ENCODE measurements at regions not wholly inside any gene's neighbourhood (a gene's known extent, or its start where the extent isn't known, plus 50 kb on each side); places are given as distances from the start of the nearest gene placed in this dataset.

DNA sequence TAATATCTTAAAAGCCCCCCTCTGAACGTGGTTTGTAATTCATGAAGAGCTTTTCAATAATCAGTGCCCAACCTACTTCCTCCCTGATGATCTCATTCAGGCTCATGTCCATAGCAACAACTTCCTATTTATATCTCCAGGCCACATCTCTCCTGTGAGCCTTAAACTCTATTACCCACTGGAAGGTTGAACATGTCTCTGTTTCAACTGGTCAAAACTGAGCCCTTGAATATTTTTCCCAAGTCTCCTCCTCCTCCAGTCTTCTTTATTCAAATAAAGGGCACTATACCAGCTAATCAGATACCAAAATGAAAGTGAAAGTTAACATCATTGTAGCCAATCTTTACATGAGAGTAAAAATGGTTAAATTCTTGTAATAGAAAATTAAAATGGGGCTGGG is 63.7 kb upstream of the ITGA4 start:
- TF ChIP-seq TAF1 (IDR thresholded peaks at IDR 0.05; ENCODE audit: low read depth, low read length) (no peak), SPI1 (IDR thresholded peaks at IDR 0.05; ENCODE audit: low read depth, low read length) (peak; percentile 59)
- no peak for DNase-seq (ENCODE audit: insufficient read length, low spot score)
- peak; percentile 68 for FAIRE-seq

DNA sequence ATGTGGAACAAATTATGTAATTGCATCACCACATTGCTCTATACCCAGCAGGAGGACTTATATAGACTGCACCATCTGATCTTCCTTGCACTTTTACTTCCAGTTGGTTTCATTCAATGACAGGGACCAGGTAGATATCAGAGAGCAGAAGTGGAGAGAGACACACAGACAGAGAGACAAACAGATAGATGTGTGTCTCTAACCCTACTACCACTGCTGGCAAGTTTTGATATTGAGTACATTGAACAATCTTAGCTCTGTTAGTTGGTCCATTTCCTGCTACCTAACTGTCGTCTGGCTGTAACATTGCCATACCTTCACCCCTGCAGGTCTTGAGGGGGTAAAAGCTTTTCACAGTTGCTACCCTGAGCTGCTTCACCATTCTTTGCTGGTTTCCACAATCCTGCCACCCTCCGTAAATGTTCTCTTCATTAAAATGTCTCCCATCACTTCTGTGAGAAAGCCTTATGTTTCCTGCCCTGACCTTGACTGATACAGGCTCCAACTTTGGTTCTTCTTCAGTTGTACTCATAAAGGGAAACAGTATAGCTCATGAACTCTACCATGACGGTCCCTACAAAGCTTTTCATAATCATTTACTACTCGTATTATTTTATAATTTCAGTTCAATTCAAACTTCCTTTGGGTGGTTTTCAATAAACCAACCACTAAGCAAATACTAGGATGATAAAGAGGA is 62.3 kb upstream of the ITGA4 start:
- peak; percentile 93 for FAIRE-seq
- no peak for DNase-seq (ENCODE audit: insufficient read length, low spot score)

DNA sequence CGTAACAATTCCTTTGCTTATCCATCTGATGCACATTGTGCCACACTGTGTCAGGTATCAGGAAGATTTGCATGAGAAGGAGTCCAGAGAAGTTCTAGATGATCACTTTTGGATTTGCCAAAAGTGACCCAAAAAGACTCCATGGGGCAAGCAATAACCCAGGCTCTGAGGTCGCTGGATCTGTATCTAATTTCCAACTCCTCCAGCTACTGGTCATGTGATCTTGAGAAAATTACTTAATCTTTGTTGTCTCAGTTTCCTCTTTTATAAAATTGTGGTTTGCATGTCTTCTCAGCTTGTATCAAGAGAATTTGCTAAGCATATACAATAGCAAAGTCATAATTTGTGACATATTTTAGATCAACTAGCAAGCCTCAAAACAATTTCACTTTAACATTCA is 61.3 kb upstream of the ITGA4 start:
- DNase-seq (ENCODE audit: insufficient read length, low spot score) = no peak
- no peak for TF ChIP-seq POU2F2 (IDR thresholded peaks at IDR 0.05; ENCODE audit: low read depth, low read length)
- TF ChIP-seq POLR2AphosphoS5 (IDR thresholded peaks at IDR 0.05; ENCODE audit: low read depth, low read length) = no peak
- TF ChIP-seq POLR2A (IDR thresholded peaks at IDR 0.05; ENCODE audit: low read depth, low read length) = no peak
- TF ChIP-seq SPI1 (IDR thresholded peaks at IDR 0.05; ENCODE audit: low read depth, low read length) = no peak
- no peak for TF ChIP-seq TAF1 (IDR thresholded peaks at IDR 0.05; ENCODE audit: low read depth, low read length)
- no peak for FAIRE-seq

More for the DNA sequence above, 62.3 kb upstream of the ITGA4 start:
- TF ChIP-seq SPI1 (IDR thresholded peaks at IDR 0.05; ENCODE audit: low read depth, low read length) = 0 out of 2 replicates have a peak, but pooled peaks have one; percentile 10
- TF ChIP-seq TAF1 (IDR thresholded peaks at IDR 0.05; ENCODE audit: low read depth, low read length) = no peak

DNA sequence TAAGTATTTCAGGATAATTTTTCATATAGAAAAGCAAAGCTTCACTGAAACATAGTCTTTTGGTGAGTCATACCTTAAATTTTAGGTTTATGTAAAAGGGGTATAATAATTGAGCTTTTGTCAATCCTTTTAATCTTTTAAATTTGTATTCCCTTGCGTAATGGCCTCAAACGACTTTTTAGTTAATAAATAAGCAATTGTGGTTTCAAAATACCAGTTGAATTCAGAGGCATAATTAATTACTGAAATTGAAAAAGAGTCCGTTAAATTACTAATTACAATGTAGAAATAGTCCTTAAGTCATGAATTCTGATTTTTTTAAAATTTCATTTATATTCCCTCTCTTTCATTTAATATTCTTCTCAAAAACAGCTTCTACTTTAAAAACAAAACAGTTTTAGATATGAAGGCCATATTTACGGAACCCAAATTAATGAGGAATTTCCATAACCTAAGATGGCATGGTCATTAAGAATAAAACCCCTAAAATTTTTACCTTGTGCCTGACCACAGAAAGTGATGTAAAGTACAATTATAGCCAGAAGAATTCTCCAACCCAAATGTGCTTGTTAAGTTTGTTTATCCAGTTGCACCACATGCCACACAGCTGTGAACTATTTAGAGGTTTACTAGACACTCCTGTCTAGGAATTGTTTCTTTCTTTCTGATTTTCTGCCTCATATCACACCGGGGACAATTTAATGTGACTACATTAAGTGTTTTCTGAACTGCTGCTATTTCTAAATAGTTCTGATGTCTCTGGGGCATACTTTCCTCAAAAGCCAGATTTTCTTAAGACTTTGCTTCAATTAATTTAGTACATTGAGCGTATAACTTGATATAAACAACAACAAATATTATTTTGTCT is 60.7 kb upstream of the ITGA4 start:
- TF ChIP-seq PAX5 (IDR thresholded peaks at IDR 0.05; ENCODE audit: insufficient read depth, low read length, severe bottlenecking) (no peak), SPI1 (IDR thresholded peaks at IDR 0.05; ENCODE audit: low read depth, low read length) (no peak), POU2F2 (IDR thresholded peaks at IDR 0.05; ENCODE audit: low read depth, low read length) (no peak), POLR2A (IDR thresholded peaks at IDR 0.05; ENCODE audit: low read depth, low read length) (no peak), POLR2AphosphoS5 (IDR thresholded peaks at IDR 0.05; ENCODE audit: low read depth, low read length) (no peak)
- DNase-seq (ENCODE audit: insufficient read length, low spot score) = no peak
- no peak for FAIRE-seq

DNA sequence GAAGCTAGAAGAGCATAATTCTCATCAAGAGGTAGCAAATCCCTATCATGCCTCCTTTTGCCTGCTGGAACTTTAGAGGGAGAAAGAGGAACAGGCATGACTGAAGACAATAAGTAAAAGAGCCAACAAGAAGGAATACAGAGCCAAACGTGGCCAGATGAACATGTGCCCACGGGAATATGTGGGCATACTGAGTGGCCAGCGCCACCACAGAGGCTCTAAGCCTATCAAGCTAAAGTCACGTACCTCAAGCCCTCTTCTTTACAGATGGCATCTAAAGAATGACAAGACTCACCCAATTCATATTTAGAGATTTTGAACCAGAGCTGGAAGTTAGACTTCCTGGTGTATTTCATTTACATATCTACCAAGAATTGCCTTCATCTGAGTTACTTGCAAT is 59.9 kb upstream of the ITGA4 start:
- TF ChIP-seq POLR2AphosphoS5 (IDR thresholded peaks at IDR 0.05; ENCODE audit: low read depth, low read length) = no peak
- TF ChIP-seq PAX5 (IDR thresholded peaks at IDR 0.05; ENCODE audit: insufficient read depth, low read length, severe bottlenecking) = no peak
- no peak for TF ChIP-seq POU2F2 (IDR thresholded peaks at IDR 0.05; ENCODE audit: low read depth, low read length)
- no peak for TF ChIP-seq TAF1 (IDR thresholded peaks at IDR 0.05; ENCODE audit: low read depth, low read length)
- no peak for TF ChIP-seq SPI1 (IDR thresholded peaks at IDR 0.05; ENCODE audit: low read depth, low read length)
- TF ChIP-seq POLR2A (IDR thresholded peaks at IDR 0.05; ENCODE audit: low read depth, low read length) = no peak
- no peak for DNase-seq (ENCODE audit: insufficient read length, low spot score)
- FAIRE-seq = peak; percentile 13

DNA sequence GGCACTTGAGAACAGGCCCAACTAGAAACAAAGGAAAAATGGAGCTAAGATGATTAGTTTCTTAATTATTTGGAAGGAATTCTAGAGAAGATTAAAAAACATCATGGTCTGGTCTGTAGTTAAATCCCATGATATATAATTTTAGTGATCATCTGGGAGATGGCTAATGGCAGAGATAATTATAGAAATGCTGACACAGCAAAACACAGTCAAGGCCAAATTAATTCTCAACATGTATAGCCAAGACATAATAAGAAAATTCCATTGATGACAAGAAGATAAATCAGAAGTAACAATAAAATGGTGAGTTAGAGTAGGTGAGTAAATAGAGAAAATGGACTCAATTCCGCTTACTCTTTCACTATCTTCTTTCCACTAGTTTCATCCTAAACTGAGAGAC is 59.2 kb upstream of the ITGA4 start:
- DNase-seq (ENCODE audit: insufficient read length, low spot score) (no peak), FAIRE-seq (no peak)
- no peak for TF ChIP-seq SPI1 (IDR thresholded peaks at IDR 0.05; ENCODE audit: low read depth, low read length)
- TF ChIP-seq TAF1 (IDR thresholded peaks at IDR 0.05; ENCODE audit: low read depth, low read length) = no peak
- TF ChIP-seq POLR2A (IDR thresholded peaks at IDR 0.05; ENCODE audit: low read depth, low read length) = no peak
- TF ChIP-seq POLR2AphosphoS5 (IDR thresholded peaks at IDR 0.05; ENCODE audit: low read depth, low read length) = no peak
- no peak for TF ChIP-seq PAX5 (IDR thresholded peaks at IDR 0.05; ENCODE audit: insufficient read depth, low read length, severe bottlenecking)
- no peak for TF ChIP-seq POU2F2 (IDR thresholded peaks at IDR 0.05; ENCODE audit: low read depth, low read length)

DNA sequence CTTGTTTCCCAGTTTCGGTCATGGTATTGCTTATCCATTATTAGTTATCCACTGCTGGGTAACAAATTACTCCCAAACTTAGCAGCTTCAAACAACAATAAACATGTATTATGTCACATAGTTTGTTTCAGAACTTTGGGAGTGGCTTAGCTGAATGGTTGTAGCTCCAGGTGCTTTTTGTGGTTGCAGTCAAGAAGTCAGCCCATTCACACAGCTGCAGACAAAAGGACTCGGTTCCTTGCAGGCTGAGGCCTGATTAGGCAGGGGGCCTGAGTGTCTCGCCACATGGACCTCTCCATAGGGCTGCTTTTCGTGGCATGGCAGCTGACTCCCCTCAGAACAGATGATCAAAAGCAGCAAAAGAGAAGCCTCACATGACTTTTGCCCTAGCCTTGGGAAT is 58.2 kb upstream of the ITGA4 start:
- TF ChIP-seq POLR2A (IDR thresholded peaks at IDR 0.05; ENCODE audit: low read depth, low read length) (no peak), POU2F2 (IDR thresholded peaks at IDR 0.05; ENCODE audit: low read depth, low read length) (no peak), PAX5 (IDR thresholded peaks at IDR 0.05; ENCODE audit: insufficient read depth, low read length, severe bottlenecking) (no peak), SPI1 (IDR thresholded peaks at IDR 0.05; ENCODE audit: low read depth, low read length) (0 out of 2 replicates have a peak, but pooled peaks have one; percentile 22)
- FAIRE-seq (peak; percentile 80), DNase-seq (ENCODE audit: insufficient read length, low spot score) (no peak)

DNA sequence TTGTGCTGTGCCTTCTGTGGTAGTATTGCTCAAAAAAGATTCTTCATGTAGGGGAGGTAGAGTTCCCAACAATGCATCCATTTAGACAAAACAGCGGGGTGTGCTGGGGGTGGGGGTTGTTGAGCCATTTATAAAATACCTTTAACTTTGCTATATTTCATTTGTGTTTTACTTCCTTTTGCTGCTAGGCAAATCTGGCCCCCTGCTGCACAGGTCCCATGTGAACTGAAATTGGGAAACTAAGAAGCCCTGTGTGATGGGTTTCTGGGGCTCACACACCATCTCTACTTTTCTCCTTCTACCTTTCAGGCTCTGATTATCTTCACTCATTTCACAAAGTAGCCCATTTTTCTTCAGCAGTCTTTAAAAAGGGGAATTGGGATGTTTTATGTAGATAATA is 52.7 kb upstream of the ITGA4 start:
- TF ChIP-seq POLR2A (IDR thresholded peaks at IDR 0.05; ENCODE audit: low read depth, low read length) (no peak), SPI1 (IDR thresholded peaks at IDR 0.05; ENCODE audit: low read depth, low read length) (peak; percentile 41; the same call in 1 of the 2 replicates)
- FAIRE-seq = peak; percentile 9

DNA sequence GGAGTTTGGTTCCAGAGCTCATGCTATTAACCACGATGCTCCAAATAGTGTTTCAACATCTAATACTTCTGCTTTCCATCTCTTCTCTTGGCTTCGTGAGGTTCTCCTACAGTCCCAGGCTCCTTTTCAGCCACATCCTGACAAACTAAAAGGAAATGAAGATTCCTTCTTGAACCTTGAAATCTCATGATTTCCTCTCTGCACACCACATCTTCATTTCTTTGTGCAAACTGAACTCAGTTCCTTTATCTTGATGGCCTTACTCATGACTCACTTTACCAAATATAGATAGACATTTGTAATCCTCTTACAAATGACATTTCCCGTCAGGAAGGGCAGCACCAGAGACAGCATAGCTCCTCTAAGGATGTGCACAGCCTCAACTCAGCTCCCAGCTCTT is 50.0 kb upstream of the ITGA4 start:
- no peak for DNase-seq (ENCODE audit: insufficient read length, low spot score)
- no peak for TF ChIP-seq POLR2AphosphoS5 (IDR thresholded peaks at IDR 0.05; ENCODE audit: low read depth, low read length)
- TF ChIP-seq POU2F2 (IDR thresholded peaks at IDR 0.05; ENCODE audit: low read depth, low read length) = no peak
- TF ChIP-seq TAF1 (IDR thresholded peaks at IDR 0.05; ENCODE audit: low read depth, low read length) = no peak
- no peak for TF ChIP-seq PAX5 (IDR thresholded peaks at IDR 0.05; ENCODE audit: insufficient read depth, low read length, severe bottlenecking)
- no peak for TF ChIP-seq SPI1 (IDR thresholded peaks at IDR 0.05; ENCODE audit: low read depth, low read length)
- no peak for TF ChIP-seq POLR2A (IDR thresholded peaks at IDR 0.05; ENCODE audit: low read depth, low read length)
- FAIRE-seq = no peak

More for the DNA sequence above, 52.7 kb upstream of the ITGA4 start:
- no peak for DNase-seq (ENCODE audit: insufficient read length, low spot score)
